NT2/D1 (cell line): ENCODE measurements at regions not wholly inside any gene's neighbourhood (a gene's known extent, or its start where the extent isn't known, plus 50 kb on each side); places are given as distances from the start of the nearest gene placed in this dataset.

Experiments
- DNase-seq: peaks from one replicate; pipeline ENCODE4 v3.0.0-alpha.2; 2011; ENCODE audit warnings: low read depth, low spot score
- H3K27me3 ChIP-seq: 2 replicates; pipeline ENCODE4 v1.6.0; 2011; ENCODE audit warnings: mild to moderate bottlenecking; ENCODE audit not compliant: insufficient read length, insufficient read depth
- H3K36me3 ChIP-seq: 2 replicates; pipeline ENCODE4 v1.6.1; 2011; ENCODE audit warnings: mild to moderate bottlenecking, low read length, mixed read lengths; ENCODE audit not compliant: insufficient read depth, insufficient read length
- H3K4me1 ChIP-seq: 2 replicates; pipeline ENCODE4 v1.5.1; 2011; ENCODE audit not compliant: insufficient read depth, insufficient read length
- H3K4me3 ChIP-seq: 2 replicates; pipeline ENCODE4 v1.5.1; 2011; ENCODE audit warnings: low read depth; ENCODE audit not compliant: insufficient read length
- H3K9ac ChIP-seq: 2 replicates; pipeline ENCODE4 v1.6.0; 2011; ENCODE audit warnings: low read depth; ENCODE audit not compliant: insufficient read length
- H3K9me3 ChIP-seq: 2 replicates; pipeline ENCODE4 v1.5.1; 2011; ENCODE audit warnings: mild to moderate bottlenecking, low read length; ENCODE audit not compliant: insufficient read depth
- SUZ12 ChIP-seq: IDR thresholded peaks from 2 replicates; pipeline ENCODE4 v1.6.1; 2011; ENCODE audit not compliant: insufficient read length, insufficient read depth; ENCODE audit errors: extremely low read depth
- YY1 ChIP-seq: IDR thresholded peaks from 2 replicates; pipeline ENCODE4 v1.6.1; 2011; ENCODE audit not compliant: insufficient read length, insufficient read depth
- ZNF274 ChIP-seq: IDR thresholded peaks from 2 replicates; pipeline ENCODE4 v1.6.1; 2011; ENCODE audit warnings: mild to moderate bottlenecking, low read depth, low read length

- Histone ChIP-seq H3K27me3 (no peaks in the 10 kb centered on the region), H3K4me3 (no peak overlapping the region), H3K9ac (no peak overlapping the region), H3K9me3 (no peaks in the 10 kb centered on the region), H3K36me3 (no peaks in the 10 kb centered on the region), H3K4me1 (peaks cover 6% of the 10 kb centered on the region)
- no peak for DNase-seq
- TF ChIP-seq YY1 (no peak), ZNF274 (no peak), SUZ12 (no peak)
These were observed 107.8 kb downstream of the ASB7 start for GRCh38 chr15:100710222-100710621.

GRCh38 chr15:100710744-100711515, 108.5 kb downstream of the ASB7 start:
- DNase-seq: no peak
- no peak overlapping the region for H3K4me3 ChIP-seq
- TF ChIP-seq ZNF274 (no peak), SUZ12 (no peak), YY1 (no peak)
- no peaks in the 10 kb centered on the region for H3K27me3 ChIP-seq
- H3K9ac ChIP-seq: no peak overlapping the region
- no peaks in the 10 kb centered on the region for H3K36me3 ChIP-seq
- H3K4me1 ChIP-seq: peaks cover 6% of the 10 kb centered on the region
- no peaks in the 10 kb centered on the region for H3K9me3 ChIP-seq

GRCh38 chr15:100711516-100712021, 109.2 kb downstream of the ASB7 start:
- H3K4me1 ChIP-seq: peaks cover 6% of the 10 kb centered on the region
- no peaks in the 10 kb centered on the region for H3K36me3 ChIP-seq
- TF ChIP-seq ZNF274 (no peak), SUZ12 (no peak)
- no peaks in the 10 kb centered on the region for H3K27me3 ChIP-seq
- no peak for DNase-seq
- H3K9me3 ChIP-seq: no peaks in the 10 kb centered on the region
- H3K4me3 ChIP-seq: no peak overlapping the region
- H3K9ac ChIP-seq: no peak overlapping the region

GRCh38 chr15:100712226-100712625, 109.8 kb downstream of the ASB7 start:
- Histone ChIP-seq H3K9ac (no peak overlapping the region), H3K4me1 (peaks cover 6% of the 10 kb centered on the region), H3K36me3 (no peaks in the 10 kb centered on the region), H3K27me3 (no peaks in the 10 kb centered on the region), H3K4me3 (no peak overlapping the region), H3K9me3 (no peaks in the 10 kb centered on the region)
- TF ChIP-seq ZNF274 (no peak), YY1 (no peak), SUZ12 (no peak)
- DNase-seq: no peak

GRCh38 chr15:100713163-100713867, 110.9 kb downstream of the ASB7 start:
- Histone ChIP-seq H3K4me3 (no peak overlapping the region), H3K27me3 (no peaks in the 10 kb centered on the region), H3K9me3 (no peaks in the 10 kb centered on the region), H3K36me3 (no peaks in the 10 kb centered on the region), H3K4me1 (peaks cover 6% of the 10 kb centered on the region), H3K9ac (no peak overlapping the region)
- no peak for DNase-seq
- TF ChIP-seq ZNF274 (no peak), SUZ12 (no peak), YY1 (no peak)

GRCh38 chr15:100714034-100714748, 111.8 kb downstream of the ASB7 start:
- TF ChIP-seq SUZ12 (no peak), YY1 (no peak), ZNF274 (no peak)
- Histone ChIP-seq H3K9ac (no peak overlapping the region), H3K9me3 (no peaks in the 10 kb centered on the region), H3K4me3 (no peak overlapping the region), H3K4me1 (peaks cover 6% of the 10 kb centered on the region), H3K36me3 (no peaks in the 10 kb centered on the region), H3K27me3 (no peaks in the 10 kb centered on the region)
- no peak for DNase-seq
